Caki2 (cell line): ENCODE measurements at regions not wholly inside any gene's neighbourhood (a gene's known extent, or its start where the extent isn't known, plus 50 kb on each side); places are given as distances from the start of the nearest gene placed in this dataset.

Experiments
- DNase-seq: peaks from one replicate; pipeline ENCODE4 v3.0.0-alpha.2; 2015; ENCODE audit warnings: low read depth
- in situ Hi-C: cut with HindIII; loops from 2 replicates; pipeline ENCODE4 v1.10.0; 2016; ENCODE audit warnings: low sequenced_read_pairs, low pct_unique_long_range_greater_than_20kb, mixed read lengths

DNA sequence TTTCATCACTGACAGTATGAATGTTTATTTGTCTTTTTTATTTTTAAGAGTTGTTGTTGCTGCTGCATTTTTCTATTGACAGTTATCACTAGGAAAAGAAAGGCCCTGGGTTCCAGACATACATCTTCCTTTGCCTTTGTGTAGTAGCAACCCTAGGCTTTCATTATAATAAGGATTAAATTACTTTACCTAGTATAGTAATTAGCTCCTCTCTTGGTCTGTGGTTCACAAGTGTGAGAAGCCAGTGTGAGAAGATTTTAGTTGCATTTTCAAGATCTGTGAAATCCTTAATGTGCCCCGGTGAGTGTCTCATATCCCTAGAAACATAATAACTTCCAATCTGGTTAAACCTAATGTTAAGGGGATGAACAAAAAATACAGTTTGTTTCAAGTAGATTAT is 799.3 kb upstream of the MAP3K7 start:
- in situ Hi-C loops, result no loop called here
- DNase-seq, result no peak

DNA sequence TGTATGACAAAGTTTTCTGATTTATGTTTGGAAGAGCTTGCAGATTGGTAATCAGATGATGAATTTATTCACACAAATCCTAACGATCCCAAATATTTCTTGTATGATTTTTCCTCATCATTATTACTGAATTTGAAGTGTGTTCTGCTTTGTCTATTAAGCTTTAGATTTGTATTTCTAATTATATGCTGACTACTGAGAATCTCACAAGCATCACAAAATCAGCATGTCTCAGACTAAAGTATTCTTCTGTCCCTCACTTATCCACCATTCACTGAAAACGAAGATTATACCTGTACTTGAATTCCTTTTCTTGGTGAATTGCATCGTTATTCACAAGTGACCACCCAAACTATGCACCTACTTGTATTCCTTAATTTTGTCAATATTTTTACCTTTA is 796.3 kb upstream of the MAP3K7 start:
- no peak for DNase-seq
- in situ Hi-C loops, result no loop called here

DNA sequence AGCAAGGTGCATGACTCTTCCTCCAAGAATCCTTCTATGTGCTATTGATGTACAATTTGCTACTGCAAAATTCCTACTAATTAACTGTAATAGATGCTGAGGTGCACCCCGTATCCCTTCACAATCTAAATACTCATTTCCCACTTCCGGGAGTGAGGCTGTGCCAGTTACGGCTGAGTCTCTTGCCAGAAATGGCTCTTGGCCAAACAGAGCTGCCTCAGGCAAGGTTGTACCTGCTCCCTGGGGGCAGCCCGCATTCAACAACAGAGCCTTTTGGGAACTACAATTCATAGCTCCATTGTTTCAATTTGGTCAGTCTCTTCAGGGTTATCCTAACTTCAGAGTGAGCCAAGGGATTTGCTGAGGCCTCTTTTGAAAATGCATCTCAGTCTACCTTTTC is 789.8 kb upstream of the MAP3K7 start:
- no peak for DNase-seq
- in situ Hi-C loops, result no loop called here

DNA sequence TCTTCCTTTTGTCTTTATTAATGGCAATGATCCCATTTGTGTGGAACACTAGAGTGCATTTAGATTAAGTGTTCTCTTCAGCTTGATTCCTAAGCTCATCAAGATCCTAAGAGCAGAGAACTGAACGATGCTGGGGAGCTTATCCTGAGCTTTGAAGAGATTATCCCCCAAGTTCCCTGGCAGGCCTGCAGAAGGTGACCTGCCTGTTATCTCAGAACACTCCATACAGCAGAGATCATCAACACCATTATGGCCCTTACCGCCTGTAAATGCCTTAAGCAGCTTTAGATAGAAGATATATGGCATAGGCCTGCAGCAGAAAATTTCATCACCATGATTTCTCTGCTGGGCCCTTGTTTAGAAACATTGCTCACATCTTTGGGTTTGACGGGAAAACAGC is 779.9 kb upstream of the MAP3K7 start:
- in situ Hi-C loops, result no loop called here
- no peak for DNase-seq

DNA sequence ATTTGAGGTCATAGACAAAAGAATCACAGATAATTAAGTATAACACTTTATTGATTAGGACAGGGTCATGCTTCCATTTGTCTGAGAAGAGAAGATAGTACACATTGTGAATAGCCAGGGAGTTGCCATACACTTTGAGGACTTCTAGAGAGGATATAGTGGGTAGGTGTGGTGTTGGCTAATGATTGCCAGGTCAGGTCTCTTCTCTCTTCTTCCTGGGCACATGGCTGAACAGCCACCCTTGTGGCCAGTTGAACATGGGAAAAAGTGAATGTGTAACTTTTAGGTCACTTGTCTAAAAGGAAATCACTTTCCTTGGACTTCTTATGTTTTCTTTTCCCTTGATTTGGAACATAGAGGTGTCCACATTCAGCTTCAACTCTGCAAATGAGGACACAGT is 772.1 kb upstream of the MAP3K7 start:
- DNase-seq, result peak; percentile 34
- in situ Hi-C loops, result no loop called here

DNA sequence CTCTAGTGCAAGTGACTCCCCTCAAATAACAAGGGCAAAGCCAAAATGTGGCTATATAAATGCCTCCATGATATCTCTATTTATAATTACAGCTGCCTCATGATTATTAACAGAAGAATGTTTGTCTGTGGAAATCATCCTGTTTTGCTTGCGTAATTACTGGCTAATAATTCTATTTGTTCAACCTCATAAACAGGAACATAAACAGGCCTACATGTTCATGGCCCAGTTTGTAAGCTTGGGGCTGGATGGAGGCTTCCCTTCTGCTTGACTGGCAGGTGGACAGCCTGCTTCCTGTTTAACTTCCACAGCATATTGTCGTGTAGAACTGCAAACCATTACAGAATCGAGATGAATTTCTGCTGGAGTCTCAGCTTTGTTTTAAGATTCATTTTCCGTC is 766.0 kb upstream of the MAP3K7 start:
- in situ Hi-C loops, result no loop called here

DNA sequence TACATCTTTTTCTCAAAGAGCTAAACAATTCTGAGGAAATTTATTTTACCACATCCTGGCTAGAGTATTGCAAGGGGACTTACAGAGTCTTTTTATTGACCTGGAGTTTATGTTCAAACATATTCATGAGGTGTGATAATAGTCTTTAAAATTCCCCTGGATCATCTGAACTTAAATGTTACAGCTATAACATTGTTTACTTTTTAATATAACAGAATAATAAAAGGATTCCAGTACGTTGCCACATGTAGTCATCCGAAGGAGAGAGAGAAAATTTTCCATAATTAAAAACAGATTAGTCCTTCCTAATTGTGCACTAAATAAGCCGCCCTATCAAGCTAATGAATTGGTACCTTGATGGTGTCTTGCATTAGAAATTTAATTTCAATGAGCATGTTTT is 765.4 kb upstream of the MAP3K7 start:
- DNase-seq, result no peak
- in situ Hi-C loops, result no loop called here

More for the DNA sequence above, 766.0 kb upstream of the MAP3K7 start:
- DNase-seq, result no peak

DNA sequence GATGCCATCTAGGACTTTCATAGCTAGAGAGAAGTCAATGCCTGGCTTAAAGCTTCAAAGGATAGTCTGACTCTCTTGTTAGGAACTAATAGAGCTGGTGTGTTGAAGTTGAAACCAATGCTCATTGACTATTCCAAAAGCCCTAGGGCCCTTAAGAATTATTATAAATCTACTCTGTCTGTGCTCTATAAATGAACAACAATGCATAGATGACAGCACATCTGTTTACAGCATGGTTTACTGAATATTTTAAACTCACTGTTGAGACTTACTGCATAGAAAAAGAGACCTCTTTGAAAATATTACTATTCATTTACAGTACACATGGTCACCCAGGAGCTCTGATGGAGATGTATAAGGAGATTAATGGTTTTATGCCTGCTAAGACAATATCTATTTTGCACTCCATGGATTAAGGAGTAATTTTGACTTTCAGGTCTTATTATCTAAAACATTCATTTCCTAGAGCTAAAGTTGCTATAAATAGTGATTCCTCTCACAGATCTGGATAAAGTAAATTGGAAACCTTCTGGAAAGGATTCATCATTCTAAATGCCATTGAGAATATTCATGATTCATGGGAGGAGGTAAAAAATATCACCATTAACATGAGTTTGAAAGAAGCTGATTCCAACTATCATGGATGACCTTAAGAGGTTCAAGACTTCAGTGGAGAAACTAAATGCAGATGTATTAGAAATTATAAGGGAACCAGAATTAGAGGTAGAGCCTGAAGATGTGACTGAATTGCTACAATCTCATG is 763.5 kb upstream of the MAP3K7 start:
- DNase-seq, result no peak
- in situ Hi-C loops, result no loop called here

DNA sequence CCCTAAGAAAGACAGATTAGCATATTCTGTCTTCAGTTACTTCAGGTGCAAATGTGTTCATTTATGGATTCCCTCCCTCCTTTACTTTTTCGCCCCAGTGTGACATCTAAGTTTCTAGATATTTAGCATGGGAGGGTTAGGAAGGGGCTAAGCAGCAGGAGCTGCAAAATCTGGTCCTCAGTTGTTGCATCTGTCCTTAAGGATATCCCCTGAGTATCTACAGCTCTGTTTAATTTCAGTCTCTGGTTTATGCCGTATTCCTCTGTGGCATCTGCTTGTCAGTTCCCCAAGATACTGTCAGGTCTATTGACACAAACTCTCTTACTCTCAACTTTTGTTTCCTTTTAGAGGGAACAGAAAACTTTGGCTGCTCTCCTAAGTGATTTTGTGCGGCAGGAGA is 754.6 kb upstream of the MAP3K7 start:
- in situ Hi-C loops, result no loop called here
- DNase-seq, result no peak

DNA sequence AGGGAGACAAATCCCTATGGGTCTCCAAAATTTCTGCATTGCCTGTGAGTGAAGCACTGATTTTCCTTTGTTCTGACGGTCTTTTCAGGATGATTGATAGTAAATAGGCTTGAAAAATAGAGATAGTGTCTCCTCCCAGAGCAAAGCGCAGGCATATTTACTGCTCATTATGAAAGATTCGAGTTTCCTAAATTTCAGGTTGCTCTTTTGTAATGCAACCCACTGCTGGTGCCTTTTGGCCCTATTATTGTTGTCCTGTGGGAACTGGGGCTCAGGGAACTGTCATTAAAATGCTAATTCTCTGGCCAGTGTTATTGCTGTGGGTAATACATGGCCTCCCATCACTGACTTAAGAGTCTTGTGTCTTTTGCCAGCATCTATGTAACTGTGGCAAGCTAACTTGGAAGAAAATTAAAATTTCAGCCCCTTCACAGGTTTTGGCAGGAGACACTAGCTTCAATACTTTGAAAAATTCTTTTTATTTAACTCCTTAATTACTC is 754.1 kb upstream of the MAP3K7 start:
- in situ Hi-C loops, result no loop called here
- DNase-seq, result no peak

DNA sequence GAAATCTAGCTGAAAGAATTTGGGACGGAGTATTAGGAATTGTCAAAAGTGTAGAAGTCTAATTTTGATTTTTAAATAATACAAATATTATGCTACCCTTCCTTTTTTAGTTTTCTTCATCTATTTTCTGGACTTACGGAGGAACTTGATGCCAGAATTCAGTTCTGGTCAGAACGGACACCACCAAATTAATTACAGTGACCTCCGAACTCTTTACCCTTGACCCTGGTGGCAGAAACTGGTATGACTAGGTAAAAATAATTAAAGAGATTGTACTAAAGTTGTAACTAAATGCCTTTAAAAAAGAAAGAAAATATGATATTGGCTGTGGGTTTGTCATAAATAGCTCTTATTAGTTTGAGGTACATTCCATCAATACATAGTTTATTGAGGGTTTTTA is 751.1 kb upstream of the MAP3K7 start:
- in situ Hi-C loops, result no loop called here
- no peak for DNase-seq

DNA sequence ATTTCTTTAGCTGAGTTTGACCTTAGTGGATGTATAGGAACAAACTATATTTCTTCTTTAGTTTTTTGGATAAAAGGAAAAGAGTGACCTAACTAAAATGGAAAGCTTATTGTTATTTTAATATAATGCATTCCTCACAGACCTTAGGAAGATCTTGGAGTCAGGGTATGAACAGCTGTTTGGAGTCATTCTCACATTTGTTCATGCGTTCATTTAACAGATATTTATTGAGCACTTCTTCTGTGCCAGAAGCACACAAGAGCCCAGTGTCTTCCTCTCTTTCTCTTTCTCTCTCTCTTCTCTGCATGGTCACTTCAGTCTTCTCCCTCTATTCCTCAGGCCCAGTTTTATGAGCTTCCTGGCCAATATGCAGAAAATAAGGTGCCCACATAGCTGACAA is 744.0 kb upstream of the MAP3K7 start:
- DNase-seq, result no peak
- in situ Hi-C loops, result no loop called here

DNA sequence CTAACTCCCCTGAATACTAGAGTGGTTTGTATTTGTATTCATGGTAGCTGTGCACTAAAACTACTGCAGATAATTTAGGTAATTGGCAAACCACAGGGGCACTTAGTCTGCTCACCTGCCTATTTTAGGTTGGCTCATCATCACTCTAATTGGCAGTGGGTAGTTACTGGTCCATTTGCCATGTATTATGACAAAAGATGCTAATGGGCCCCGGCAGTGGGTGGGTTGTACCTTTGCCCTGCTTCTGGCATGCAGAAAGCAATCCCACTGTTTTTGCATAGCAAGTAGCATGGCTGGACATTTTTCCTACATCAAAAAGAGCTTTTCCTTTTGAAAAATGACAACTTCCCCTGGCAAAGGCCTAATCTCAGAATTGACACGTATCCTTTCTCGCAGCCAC is 741.4 kb upstream of the MAP3K7 start:
- in situ Hi-C loops, result no loop called here
- no peak for DNase-seq

DNA sequence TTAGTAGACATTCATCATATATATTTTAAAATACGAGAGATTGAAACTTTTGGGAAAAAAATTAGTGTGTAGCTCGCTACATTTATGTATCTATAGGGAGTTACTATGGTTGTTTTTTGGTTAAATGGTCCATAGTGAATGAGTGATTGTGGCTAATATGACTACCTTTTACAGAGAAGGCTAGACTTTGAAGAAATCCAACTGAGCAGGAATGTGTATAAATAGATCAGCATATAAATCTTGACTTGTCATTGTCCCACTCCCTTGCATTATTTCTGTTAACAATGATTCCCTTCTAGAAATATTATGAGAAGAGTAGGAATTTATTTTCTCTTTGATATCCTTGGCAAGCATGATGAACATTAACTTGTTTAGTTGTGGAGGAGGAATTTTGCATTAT is 737.8 kb upstream of the MAP3K7 start:
- in situ Hi-C loops, result no loop called here
- DNase-seq, result no peak

DNA sequence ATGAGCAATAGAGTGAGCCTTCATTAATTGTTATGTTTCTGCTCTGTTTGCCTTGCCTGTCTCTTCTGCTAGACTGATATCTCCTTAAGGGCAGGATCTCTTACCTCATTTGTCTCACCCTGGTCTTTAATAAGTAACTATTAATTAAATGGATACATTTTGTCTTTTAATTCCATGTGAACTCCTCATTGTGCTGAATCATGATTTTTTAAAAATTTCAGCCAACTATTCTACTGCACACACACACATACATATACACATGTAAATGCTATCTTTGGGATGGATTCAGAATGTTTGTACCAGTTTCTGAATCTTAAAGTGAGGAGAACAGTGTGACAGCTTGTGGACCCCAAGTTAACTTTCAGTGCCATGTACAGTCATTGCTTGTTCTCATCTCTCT is 731.1 kb upstream of the MAP3K7 start:
- no peak for DNase-seq
- in situ Hi-C loops, result no loop called here

DNA sequence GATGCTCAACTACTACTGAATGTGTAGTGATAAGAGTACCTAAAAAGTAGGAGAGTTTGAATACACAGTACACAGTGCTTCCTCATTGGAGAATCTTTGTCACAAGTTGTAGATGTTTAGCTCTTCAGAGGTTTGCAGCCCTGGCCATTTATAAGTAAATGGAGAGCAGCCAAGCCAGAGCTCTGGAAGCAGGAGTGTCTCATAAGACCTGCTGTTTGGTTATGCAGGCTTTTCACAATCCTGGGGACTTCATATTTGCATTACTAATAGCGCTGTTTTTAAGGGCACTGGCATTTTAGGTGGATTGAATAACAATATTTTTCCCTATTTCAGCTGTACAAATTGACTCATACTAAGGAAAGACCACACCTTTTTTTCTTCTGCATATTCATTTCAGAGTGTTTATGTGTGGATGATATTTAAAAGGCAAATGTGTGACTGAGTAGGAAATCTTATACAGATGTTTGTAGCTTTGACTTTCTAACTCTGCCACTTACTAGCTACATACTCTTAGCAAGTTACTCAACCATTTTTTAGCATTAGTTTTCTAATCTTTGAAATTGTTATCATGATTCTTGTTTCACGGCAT is 730.5 kb upstream of the MAP3K7 start:
- in situ Hi-C loops, result no loop called here

DNA sequence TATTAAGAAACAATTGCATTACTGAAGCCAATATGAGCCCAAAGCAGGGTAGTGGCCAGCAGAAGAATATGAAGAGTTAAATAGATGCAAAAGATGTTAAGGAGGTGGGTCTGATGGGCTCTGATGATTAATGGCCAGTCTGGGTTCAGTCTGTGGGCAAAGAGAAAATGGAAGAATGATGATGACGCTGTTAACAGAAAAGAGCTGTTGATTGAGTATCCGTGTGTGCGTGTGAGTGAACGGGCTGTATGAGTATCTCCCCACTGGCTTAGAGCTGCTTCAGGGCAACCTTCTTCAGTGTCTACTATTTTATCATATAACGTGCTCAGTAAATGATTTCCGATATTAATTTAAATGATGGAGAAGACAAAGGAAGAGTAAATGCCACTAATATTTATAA is 723.3 kb upstream of the MAP3K7 start:
- no peak for DNase-seq
- in situ Hi-C loops, result no loop called here

More for the DNA sequence above, 730.5 kb upstream of the MAP3K7 start:
- no peak for DNase-seq

DNA sequence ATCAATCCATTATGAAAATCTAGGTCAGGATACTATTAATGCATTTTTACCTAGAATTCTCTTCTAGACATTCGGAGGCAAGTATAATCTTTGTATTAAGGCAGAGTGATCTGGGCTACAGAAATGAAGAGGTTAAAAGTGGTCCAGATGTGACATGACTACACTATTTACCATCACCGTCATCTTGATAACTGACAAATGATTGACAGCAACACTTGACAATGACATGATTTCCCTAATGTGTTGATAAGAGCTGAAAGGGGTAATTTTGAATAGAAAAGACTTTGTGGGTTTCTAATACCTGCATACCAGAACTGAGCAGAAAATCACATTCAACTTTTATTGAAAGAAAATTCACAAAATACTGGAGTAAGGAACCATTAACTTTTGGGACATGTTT is 718.9 kb upstream of the MAP3K7 start:
- in situ Hi-C loops, result no loop called here
- no peak for DNase-seq

DNA sequence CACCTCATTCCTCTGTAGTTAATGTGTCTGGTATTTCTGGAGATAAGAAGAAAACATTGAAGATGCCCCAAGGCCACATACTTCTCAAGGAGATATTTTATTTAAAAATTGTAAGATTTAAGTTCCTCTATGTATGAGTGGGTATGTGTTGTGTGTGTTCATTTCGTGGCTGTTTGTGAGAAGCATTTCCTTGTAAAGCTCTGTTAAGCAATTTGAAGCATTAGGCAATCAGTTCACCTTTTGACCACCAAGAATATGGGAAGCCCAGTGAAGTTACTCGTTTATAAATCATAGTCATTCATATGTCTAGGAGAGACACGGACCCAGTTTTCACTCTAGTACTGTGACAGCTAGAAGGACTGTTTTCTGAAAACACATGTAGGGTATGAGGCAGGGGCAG is 717.6 kb upstream of the MAP3K7 start:
- peak; percentile 43 for DNase-seq
- in situ Hi-C loops, result no loop called here

DNA sequence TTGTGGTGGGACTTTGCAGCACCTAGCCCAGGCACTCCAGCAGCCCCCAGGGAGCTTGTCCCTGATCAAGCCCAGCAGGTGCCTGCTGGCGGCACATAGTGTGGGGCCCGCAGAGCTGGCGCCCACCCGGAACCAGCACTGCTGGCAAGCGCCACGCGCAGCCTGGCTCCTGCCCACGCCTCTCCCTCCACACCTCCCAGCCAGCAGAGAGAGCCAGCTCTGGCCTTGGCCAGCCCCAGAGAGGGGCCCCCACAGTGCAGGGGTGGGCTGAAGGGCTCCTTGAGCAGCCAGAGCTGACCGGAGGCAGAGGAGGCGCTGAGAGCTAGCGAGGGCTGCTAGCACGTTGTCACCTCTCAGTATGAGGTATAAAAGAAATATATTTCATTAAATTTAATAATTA is 716.5 kb upstream of the MAP3K7 start:
- no peak for DNase-seq
- in situ Hi-C loops, result no loop called here
